Suprapubic skin (tissue), 4 donors: ENCODE measurements at regions not wholly inside any gene's neighbourhood (a gene's known extent, or its start where the extent isn't known, plus 50 kb on each side); places are given as distances from the start of the nearest gene placed in this dataset.
A peak's percentile ranks its signal among the peaks of the same experiment; 100 is the strongest.

Experiments used
- DNase-seq, 2 donors: peaks; one replicate each; pipeline ENCODE4 v3.0.0-alpha.2; 2019; ENCODE audit warnings: low spot score in 2 of 2
- H3K27ac ChIP-seq: fragments of 200-600 bp; sonication (generic); one replicate; pipeline ENCODE4 v1.5.1; 2019
- H3K27me3 ChIP-seq: fragments of 200-600 bp; sonication (generic); one replicate; pipeline ENCODE4 v1.5.1; 2019
- H3K36me3 ChIP-seq: fragments of 200-600 bp; sonication (generic); one replicate; pipeline ENCODE4 v1.5.1; 2019
- H3K4me1 ChIP-seq: fragments of 200-600 bp; sonication (generic); one replicate; pipeline ENCODE4 v1.5.1; 2019
- H3K4me3 ChIP-seq: fragments of 200-600 bp; sonication (generic); one replicate; pipeline ENCODE4 v1.5.1; 2019; ENCODE audit warnings: mild to moderate bottlenecking
- H3K9me3 ChIP-seq: fragments of 200-600 bp; sonication (generic); one replicate; pipeline ENCODE4 v1.5.1; 2019
- EP300 ChIP-seq: sonication (generic); formaldehyde crosslinking; IDR thresholded peaks from one replicate; pipeline ENCODE4 v1.6.1; 2017; ENCODE audit warnings: antibody characterized with exemption
- POLR2A ChIP-seq, 2 donors: fragments of 450-650 bp; IDR thresholded peaks; one replicate each; pipeline ENCODE4 v1.6.1; 2017; ENCODE audit warnings: antibody characterized with exemption in 2 of 2, mild to moderate bottlenecking in 2 of 2, moderate library complexity in 2 of 2
- POLR2AphosphoS5 ChIP-seq, 3 donors: sonication (generic); formaldehyde crosslinking; IDR thresholded peaks; one replicate each; pipeline ENCODE4 v1.6.1; 2017; ENCODE audit warnings: antibody characterized with exemption in 3 of 3
- WGBS: methylation state at CpG from one replicate; pipeline ENCODE4 v1.1.5; 2018; 5-methylcytosine and 5-hydroxymethylcytosine counted together
- TF ChIP-seq, protein P1 (sequence below), 2 donors: fragments of 200-600 bp in 1 of 2; fragments of 450-650 bp in 1 of 2; sonication (generic) in 1 of 2; IDR thresholded peaks; one replicate each; pipeline ENCODE4 v1.5.1; 2016 to 2019; ENCODE audit warnings: antibody characterized with exemption in 2 of 2, mild to moderate bottlenecking in 1 of 2, moderate library complexity in 1 of 2

DNA sequence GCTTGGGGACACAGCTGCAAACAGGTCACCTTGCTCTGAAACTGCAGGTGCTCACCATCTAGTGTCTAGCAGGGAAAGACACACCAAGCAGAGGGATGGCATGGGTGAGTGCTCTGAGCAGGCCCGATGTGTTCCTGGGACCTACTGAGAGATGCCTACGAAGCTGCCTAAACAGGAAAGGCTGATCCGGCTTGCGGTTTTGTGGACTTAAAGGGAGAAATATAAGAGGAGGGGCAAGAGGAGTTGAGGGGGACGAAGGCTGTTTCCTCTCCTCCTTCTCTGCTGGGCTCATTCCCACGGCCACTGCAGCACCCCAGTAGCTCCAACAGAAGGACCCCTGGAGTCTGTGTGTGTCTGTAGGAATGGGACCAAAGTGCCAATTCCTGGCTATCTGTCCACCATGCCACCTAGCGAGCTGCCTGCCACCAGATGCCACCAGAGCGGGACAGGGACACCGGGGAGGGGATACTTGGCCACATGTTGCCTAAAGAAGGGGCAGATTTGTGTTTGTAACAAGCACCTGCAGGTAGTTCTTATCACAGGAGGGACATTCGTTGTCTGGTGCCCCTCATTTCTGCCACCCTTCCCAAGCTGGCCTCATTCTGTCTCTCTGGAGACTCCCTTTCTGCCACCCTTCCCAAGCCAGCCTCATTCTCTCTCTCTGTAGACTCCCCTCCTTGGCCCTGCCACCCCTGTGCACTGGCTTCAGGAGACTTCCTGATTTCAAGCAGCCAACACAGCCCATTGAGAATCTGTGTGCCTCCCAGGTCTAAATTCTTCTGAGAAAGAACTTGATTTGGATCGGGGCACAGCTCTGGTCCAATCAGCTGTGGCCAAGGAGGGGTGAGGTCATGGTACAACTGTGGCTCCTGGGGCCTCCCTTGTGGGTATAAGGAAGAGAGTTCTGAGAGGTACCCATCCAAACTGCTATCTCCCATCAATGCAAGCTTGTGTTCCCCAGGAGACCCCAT, 221.8 kb downstream of the ANKRD60 start:
- Histone ChIP-seq H3K4me1 (no peaks in the 10 kb centered on the region), H3K9me3 (no peaks in the 10 kb centered on the region), H3K27ac (no peak overlapping the region), H3K36me3 (no peaks in the 10 kb centered on the region), H3K4me3 (no peak overlapping the region), H3K27me3 (no peaks in the 10 kb centered on the region)
- 95% methylated on average over 10 of the region's 11 CpGs for WGBS
- TF ChIP-seq EP300 (no peak), POLR2AphosphoS5 (IDR thresholded peaks at IDR 0.05) (no peak), POLR2A (IDR thresholded peaks at IDR 0.05) (no peak)
- TF ChIP-seq, protein P1, sequence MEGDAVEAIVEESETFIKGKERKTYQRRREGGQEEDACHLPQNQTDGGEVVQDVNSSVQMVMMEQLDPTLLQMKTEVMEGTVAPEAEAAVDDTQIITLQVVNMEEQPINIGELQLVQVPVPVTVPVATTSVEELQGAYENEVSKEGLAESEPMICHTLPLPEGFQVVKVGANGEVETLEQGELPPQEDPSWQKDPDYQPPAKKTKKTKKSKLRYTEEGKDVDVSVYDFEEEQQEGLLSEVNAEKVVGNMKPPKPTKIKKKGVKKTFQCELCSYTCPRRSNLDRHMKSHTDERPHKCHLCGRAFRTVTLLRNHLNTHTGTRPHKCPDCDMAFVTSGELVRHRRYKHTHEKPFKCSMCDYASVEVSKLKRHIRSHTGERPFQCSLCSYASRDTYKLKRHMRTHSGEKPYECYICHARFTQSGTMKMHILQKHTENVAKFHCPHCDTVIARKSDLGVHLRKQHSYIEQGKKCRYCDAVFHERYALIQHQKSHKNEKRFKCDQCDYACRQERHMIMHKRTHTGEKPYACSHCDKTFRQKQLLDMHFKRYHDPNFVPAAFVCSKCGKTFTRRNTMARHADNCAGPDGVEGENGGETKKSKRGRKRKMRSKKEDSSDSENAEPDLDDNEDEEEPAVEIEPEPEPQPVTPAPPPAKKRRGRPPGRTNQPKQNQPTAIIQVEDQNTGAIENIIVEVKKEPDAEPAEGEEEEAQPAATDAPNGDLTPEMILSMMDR (IDR thresholded peaks at IDR 0.05): no peak
- peak in 1 of 2 donors; percentile 69 for DNase-seq

DNA sequence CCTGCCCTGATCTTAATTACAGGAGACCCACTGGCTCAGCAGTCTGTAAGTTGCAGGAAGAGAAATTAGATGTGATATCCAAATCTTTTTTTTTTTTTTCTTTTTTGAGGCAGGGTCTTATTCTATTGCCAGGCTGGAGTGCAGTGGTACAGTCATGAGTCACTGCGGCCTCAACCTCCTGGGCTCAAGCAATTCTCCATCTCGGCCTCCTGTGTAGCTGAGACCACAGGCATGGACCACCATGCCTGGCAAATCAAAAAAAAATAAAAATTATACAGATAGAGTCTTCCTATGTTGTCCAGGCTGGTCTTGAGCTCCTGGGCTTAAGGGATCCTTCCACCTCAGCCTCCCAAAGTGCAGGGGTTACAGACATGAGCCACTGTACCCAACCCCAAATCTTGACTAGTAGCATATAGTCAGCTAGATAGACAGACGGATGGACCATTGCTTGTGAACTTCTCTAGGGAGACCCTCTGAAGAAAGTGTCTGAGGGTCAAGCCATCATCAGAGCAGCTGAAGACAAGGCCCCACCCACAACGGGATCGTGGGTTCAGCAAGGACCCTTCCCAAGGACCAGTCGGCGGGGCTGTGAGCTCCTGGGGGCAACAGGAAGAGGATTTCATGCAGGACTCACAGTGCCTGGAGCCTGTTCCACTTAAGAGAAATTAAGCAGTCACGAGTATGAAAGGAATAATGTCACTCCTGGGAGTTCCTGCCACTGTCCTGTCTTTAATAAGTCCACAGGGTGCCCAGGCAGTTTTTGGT, 222.7 kb downstream of the ANKRD60 start:
- Histone ChIP-seq H3K9me3 (no peaks in the 10 kb centered on the region), H3K36me3 (no peaks in the 10 kb centered on the region), H3K27ac (no peak overlapping the region), H3K27me3 (no peaks in the 10 kb centered on the region), H3K4me3 (no peak overlapping the region), H3K4me1 (peaks cover 4% of the 10 kb centered on the region)
- WGBS: 94% methylated on average over 8 of the region's 8 CpGs
- no peak for TF ChIP-seq POLR2A (IDR thresholded peaks at IDR 0.05)
- TF ChIP-seq, protein P1 (IDR thresholded peaks at IDR 0.05): no peak
- TF ChIP-seq POLR2AphosphoS5 (IDR thresholded peaks at IDR 0.05): no peak
- no peak for TF ChIP-seq EP300
- no peak for DNase-seq

DNA sequence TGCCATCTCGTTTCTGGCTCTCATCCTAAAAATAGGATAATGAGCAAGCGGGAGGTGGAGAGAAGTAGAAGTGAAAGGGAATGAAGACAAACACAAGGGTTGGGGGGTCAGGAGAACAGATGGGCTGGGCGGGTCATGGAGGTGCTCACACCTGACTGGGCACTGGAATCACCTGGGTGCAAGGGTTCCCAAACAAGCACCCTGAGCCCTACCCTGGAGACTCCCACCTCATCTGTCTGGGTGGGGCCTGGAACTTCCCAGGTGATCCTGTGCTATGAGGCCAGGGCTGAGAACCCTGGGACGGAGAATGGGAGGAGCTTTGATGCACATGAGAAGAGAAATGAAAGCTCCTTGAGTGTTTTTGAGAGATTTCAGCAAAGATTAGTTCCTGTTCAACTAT, 223.6 kb downstream of the ANKRD60 start:
- no peaks in the 10 kb centered on the region for H3K27me3 ChIP-seq
- H3K4me1 ChIP-seq: peaks cover 5% of the 10 kb centered on the region
- no peak overlapping the region for H3K27ac ChIP-seq
- 72% methylated on average over 4 of the region's 4 CpGs for WGBS
- TF ChIP-seq EP300 (no peak), POLR2A (IDR thresholded peaks at IDR 0.05) (no peak), POLR2AphosphoS5 (IDR thresholded peaks at IDR 0.05) (no peak)
- TF ChIP-seq, protein P1 (IDR thresholded peaks at IDR 0.05): no peak
- peak in 1 of 2 donors; percentile 65 for DNase-seq
- H3K9me3 ChIP-seq: no peaks in the 10 kb centered on the region
- H3K4me3 ChIP-seq: no peak overlapping the region
- no peaks in the 10 kb centered on the region for H3K36me3 ChIP-seq

DNA sequence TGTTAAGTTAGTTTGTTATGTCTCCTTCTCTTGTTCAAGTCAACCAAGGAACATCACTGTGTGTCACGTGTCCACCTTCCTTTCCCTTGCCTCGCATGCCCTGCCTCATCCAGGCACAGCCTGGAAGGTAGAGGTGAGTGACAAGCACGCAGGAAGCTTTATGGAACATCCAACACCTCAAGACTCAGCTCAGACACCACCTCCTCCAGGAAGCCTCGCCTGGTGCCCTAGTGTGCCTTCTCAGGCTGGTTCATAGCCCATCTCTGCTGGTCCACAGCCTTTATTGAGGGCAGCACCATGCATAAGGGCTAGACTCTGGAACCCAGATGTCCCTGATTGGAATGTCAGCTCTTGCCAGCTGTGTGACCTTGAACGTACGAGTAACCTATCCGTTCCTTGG, 224.3 kb downstream of the ANKRD60 start:
- H3K4me3 ChIP-seq: no peak overlapping the region
- 87% methylated on average over 7 of the region's 7 CpGs for WGBS
- H3K9me3 ChIP-seq: no peaks in the 10 kb centered on the region
- no peaks in the 10 kb centered on the region for H3K27me3 ChIP-seq
- no peaks in the 10 kb centered on the region for H3K36me3 ChIP-seq
- no peak overlapping the region for H3K27ac ChIP-seq
- TF ChIP-seq POLR2AphosphoS5 (IDR thresholded peaks at IDR 0.05) (no peak), POLR2A (IDR thresholded peaks at IDR 0.05) (no peak), EP300 (no peak)
- TF ChIP-seq, protein P1 (IDR thresholded peaks at IDR 0.05): no peak
- peaks cover 13% of the 10 kb centered on the region for H3K4me1 ChIP-seq
- DNase-seq: no peak

DNA sequence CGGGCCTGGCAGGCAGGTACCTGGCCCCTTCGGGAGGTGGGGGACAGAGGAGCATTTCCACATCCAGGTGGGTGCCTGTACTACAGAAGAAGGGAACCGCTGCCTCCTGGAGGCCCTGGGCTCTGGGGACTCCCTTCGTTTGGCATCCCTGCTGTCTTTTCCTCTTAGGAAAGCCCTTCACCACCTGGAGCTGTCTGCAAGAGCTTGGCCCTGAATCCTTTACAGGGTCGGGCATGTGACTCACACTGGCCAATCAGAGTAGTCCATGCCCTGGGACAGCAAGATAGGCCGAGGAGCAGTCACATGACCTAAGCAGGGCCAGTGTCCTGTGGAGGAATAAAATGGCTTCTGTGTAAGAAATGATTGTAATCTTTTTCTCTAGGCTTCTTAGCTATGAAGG, 224.9 kb downstream of the ANKRD60 start:
- Histone ChIP-seq H3K36me3 (no peaks in the 10 kb centered on the region), H3K27ac (no peak overlapping the region), H3K27me3 (no peaks in the 10 kb centered on the region), H3K4me1 (peaks cover 17% of the 10 kb centered on the region), H3K4me3 (no peak overlapping the region), H3K9me3 (no peaks in the 10 kb centered on the region)
- no peak for TF ChIP-seq EP300
- no peak for TF ChIP-seq POLR2AphosphoS5 (IDR thresholded peaks at IDR 0.05)
- no peak for TF ChIP-seq POLR2A (IDR thresholded peaks at IDR 0.05)
- TF ChIP-seq, protein P1 (IDR thresholded peaks at IDR 0.05): no peak
- 92% methylated on average over 6 of the region's 6 CpGs for WGBS
- DNase-seq: no peak
